ENCODE measurements at regions not wholly inside any gene's neighbourhood (a gene's known extent, or its start where the extent isn't known, plus 50 kb on each side); places are given as distances from the start of the nearest gene placed in this dataset.

DNA sequence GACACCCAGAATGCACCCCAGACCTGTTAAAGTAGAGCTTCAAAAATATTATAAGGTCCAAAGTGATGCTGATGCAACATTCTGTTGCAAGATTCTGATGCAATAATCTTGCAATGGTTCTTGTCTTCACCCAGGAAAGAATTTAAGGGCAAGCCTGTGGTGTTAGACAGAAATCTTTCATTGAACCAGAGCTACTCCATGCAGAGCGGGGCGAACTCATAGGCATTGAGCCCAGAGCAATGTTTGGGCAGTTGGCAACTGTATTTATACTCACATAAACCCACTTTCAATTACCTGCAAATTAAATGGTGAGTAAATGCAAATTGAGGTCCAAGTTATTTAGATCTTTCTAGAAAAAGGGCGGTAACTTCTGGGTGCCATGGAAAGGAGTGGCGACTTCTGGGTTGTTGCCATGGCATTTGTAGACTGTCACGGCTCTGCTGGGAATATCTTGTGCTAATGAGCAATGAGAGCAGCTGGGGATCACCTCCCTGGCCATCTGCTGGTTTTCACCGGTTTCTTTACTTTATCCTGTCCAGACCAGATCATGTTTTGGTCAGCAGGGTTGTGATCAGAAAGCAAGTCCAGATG is 163.4 kb downstream of the ICE1 start:
- TF ChIP-seq, protein P1, sequence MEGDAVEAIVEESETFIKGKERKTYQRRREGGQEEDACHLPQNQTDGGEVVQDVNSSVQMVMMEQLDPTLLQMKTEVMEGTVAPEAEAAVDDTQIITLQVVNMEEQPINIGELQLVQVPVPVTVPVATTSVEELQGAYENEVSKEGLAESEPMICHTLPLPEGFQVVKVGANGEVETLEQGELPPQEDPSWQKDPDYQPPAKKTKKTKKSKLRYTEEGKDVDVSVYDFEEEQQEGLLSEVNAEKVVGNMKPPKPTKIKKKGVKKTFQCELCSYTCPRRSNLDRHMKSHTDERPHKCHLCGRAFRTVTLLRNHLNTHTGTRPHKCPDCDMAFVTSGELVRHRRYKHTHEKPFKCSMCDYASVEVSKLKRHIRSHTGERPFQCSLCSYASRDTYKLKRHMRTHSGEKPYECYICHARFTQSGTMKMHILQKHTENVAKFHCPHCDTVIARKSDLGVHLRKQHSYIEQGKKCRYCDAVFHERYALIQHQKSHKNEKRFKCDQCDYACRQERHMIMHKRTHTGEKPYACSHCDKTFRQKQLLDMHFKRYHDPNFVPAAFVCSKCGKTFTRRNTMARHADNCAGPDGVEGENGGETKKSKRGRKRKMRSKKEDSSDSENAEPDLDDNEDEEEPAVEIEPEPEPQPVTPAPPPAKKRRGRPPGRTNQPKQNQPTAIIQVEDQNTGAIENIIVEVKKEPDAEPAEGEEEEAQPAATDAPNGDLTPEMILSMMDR (IDR thresholded peaks at IDR 0.05; ENCODE audit: low read depth, low read length): no peak
- no peak for TF ChIP-seq MYC (IDR thresholded peaks at IDR 0.05; ENCODE audit: low read depth, low read length)
- TF ChIP-seq, protein P2, sequence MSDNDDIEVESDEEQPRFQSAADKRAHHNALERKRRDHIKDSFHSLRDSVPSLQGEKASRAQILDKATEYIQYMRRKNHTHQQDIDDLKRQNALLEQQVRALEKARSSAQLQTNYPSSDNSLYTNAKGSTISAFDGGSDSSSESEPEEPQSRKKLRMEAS (IDR thresholded peaks at IDR 0.05; ENCODE audit: low read depth, low read length): no peak
- no peak for TF ChIP-seq POLR2A (IDR thresholded peaks at IDR 0.05; ENCODE audit: extremely low read depth, insufficient read length)
- H3K4me3 ChIP-seq (ENCODE audit: low read depth, low read length): no peak overlapping the region
- DNase-seq (ENCODE audit: low read depth): peak; percentile 16

DNA sequence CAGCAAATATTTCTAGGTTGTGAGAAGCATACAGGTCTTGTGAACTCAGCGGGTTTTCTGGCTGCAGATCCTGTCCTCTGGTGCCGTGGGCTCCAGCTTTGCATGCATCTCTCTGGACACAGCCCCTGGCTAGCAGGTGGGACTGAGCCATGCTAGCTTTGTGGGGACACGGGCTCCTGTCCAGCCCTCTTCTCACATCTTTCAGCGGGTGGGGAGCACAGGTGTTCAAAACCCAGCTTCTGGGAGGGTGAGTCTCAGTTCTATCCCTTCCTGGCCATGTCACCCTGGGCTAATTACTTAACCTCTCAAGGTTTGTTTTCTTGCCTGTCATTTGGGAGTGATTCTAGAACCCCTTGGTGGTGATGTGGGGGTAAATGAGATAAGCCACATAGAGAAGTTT is 162.3 kb downstream of the ICE1 start:
- TF ChIP-seq, protein P1 (IDR thresholded peaks at IDR 0.05; ENCODE audit: low read depth, low read length): no peak
- TF ChIP-seq, protein P2 (IDR thresholded peaks at IDR 0.05; ENCODE audit: low read depth, low read length): no peak
- TF ChIP-seq MYC (IDR thresholded peaks at IDR 0.05; ENCODE audit: low read depth, low read length) (no peak), POLR2A (IDR thresholded peaks at IDR 0.05; ENCODE audit: extremely low read depth, insufficient read length) (no peak)
- H3K4me3 ChIP-seq (ENCODE audit: low read depth, low read length): no peak overlapping the region
- DNase-seq (ENCODE audit: low read depth): no peak

DNA sequence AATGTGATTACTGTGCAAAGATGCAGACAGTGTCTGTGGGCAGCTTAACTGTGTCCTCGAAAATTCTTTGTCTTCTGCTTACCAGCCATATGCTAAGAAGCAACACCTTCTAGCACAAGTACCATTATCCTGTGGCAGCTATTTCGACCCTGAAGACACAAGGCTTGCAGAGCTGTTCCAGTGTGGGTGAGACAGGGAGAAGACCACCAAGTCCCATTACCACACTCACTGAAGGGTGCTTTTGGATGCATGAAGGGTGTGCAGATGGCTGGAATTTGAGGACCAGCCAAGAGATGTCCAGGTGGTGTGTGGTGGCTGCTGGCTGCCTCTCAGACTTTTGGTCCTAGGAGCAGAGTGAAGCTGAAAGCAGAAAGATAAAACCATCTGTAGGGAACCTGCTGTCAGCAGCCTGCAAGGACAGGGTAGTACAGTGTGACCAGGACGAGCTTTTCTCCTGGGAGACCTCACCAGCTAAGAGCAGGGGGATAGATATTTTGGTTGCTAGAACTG is 161.8 kb downstream of the ICE1 start:
- DNase-seq (ENCODE audit: low read depth): no peak
- TF ChIP-seq, protein P1 (IDR thresholded peaks at IDR 0.05; ENCODE audit: low read depth, low read length): no peak
- TF ChIP-seq, protein P2 (IDR thresholded peaks at IDR 0.05; ENCODE audit: low read depth, low read length): no peak
- no peak for TF ChIP-seq POLR2A (IDR thresholded peaks at IDR 0.05; ENCODE audit: extremely low read depth, insufficient read length)
- TF ChIP-seq MYC (IDR thresholded peaks at IDR 0.05; ENCODE audit: low read depth, low read length): no peak
- H3K4me3 ChIP-seq (ENCODE audit: low read depth, low read length): no peak overlapping the region

DNA sequence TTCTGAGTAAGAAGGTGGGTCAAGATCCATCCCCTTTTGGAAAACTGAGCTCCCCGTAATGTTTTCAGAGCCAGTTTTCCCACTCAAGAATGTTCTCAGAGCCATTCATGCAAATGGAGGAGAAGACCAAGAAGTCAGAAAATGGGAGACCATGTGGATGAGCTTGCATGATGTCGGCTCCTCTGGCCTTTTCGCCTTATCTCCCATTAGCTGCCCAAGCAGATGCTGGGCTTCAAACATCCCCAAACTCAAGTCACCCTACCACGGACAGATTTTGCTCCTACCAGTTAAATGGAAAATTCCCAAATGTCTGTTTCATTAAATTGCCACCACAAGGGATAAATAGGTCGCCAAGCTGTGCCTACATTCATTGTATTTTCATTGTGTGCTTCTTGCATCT is 161.4 kb downstream of the ICE1 start:
- TF ChIP-seq, protein P2 (IDR thresholded peaks at IDR 0.05; ENCODE audit: low read depth, low read length): no peak
- TF ChIP-seq MYC (IDR thresholded peaks at IDR 0.05; ENCODE audit: low read depth, low read length) (no peak), POLR2A (IDR thresholded peaks at IDR 0.05; ENCODE audit: extremely low read depth, insufficient read length) (no peak)
- TF ChIP-seq, protein P1 (IDR thresholded peaks at IDR 0.05; ENCODE audit: low read depth, low read length): no peak
- DNase-seq (ENCODE audit: low read depth): no peak
- H3K4me3 ChIP-seq (ENCODE audit: low read depth, low read length): no peak overlapping the region

DNA sequence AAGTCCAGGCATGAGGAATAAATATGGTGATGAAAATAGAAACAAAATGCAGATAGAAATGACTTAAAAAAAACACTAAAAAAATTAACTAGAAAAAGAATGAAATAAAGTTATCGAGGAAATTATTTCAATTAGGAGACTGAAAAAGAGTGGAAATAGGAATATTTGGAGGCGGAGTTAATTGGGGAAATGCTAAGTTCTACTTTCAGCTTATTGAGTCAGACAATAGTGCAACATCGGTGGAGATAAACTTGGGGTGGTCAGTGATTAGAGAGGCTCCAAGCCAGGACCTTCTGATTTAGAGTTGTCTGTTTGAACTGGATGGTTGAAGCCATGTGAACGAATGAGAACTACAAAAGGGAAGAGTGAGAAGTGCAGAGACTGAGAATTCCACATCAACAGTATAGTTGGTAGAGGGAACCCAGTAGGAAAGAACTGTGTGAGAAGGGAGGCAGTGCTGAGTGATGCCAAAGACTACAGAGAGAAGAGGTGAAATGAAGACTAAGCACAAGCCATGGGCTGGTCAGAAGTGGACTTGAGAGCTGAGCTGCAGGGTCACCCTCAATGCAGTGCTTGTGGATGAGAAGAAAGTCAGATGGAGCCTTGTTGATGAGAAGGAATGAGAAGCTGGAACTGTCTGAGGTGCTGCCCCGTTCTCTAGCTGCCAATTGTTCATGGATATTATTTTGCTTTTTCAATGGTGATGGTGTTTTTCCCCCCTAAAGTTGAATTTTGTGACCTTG is 160.7 kb downstream of the ICE1 start:
- DNase-seq (ENCODE audit: low read depth): no peak
- TF ChIP-seq, protein P1 (IDR thresholded peaks at IDR 0.05; ENCODE audit: low read depth, low read length): no peak
- no peak for TF ChIP-seq POLR2A (IDR thresholded peaks at IDR 0.05; ENCODE audit: extremely low read depth, insufficient read length)
- TF ChIP-seq MYC (IDR thresholded peaks at IDR 0.05; ENCODE audit: low read depth, low read length): no peak
- TF ChIP-seq, protein P2 (IDR thresholded peaks at IDR 0.05; ENCODE audit: low read depth, low read length): no peak
- no peak overlapping the region for H3K4me3 ChIP-seq (ENCODE audit: low read depth, low read length)

Data from NB4 (cell line).